NCI-H2107 treated with DMSO at 0.1 percent for 48 hours (cell line): ENCODE measurements at regions not wholly inside any gene's neighbourhood (a gene's known extent, or its start where the extent isn't known, plus 50 kb on each side); places are given as distances from the start of the nearest gene placed in this dataset.

Experiments used
- DNase-seq: peaks from one replicate; lab custom pipeline; 2025; ENCODE audit not compliant: unreplicated experiment; lab: John Stamatoyannopoulos, UW

- no peak for DNase-seq
Observed at GRCh38 chr6:11926594-11927407, 85.3 kb upstream of the HIVEP1 start.

- no peak for DNase-seq
Observed at GRCh38 chr6:11925805-11926204, 86.3 kb upstream of the HIVEP1 start.

GRCh38 chr6:11923621-11924020, 88.5 kb upstream of the HIVEP1 start:
- DNase-seq, result no peak

GRCh38 chr6:11922901-11923300, 89.2 kb upstream of the HIVEP1 start:
- no peak for DNase-seq

GRCh38 chr6:11921751-11922150, 90.4 kb upstream of the HIVEP1 start:
- no peak for DNase-seq

- DNase-seq, result no peak
Observed at GRCh38 chr6:11921017-11921438, 91.1 kb upstream of the HIVEP1 start.

- no peak for DNase-seq
Observed at GRCh38 chr6:11920566-11920965, 91.5 kb upstream of the HIVEP1 start.

GRCh38 chr6:11919771-11920440, 92.2 kb upstream of the HIVEP1 start:
- DNase-seq, result no peak

- peak; percentile 32 for DNase-seq
Observed at GRCh38 chr6:11918739-11919605, 93.1 kb upstream of the HIVEP1 start.

GRCh38 chr6:11917951-11918738, 94.0 kb upstream of the HIVEP1 start:
- no peak for DNase-seq

- DNase-seq, result no peak
Observed at GRCh38 chr6:11912420-11912819, 99.7 kb upstream of the HIVEP1 start.

GRCh38 chr6:11911538-11911937, 100.6 kb upstream of the HIVEP1 start:
- no peak for DNase-seq

GRCh38 chr6:11909696-11910132, 102.4 kb upstream of the HIVEP1 start:
- no peak for DNase-seq

GRCh38 chr6:11908436-11909105, 103.5 kb upstream of the HIVEP1 start:
- DNase-seq, result no peak

- DNase-seq, result no peak
Observed at GRCh38 chr6:11903645-11904044, 108.5 kb upstream of the HIVEP1 start.

GRCh38 chr6:11902527-11902926, 109.6 kb upstream of the HIVEP1 start:
- DNase-seq, result no peak

- DNase-seq, result no peak
Observed at GRCh38 chr6:11900662-11901598, 111.2 kb upstream of the HIVEP1 start.

- DNase-seq, result no peak
Observed at GRCh38 chr6:11899645-11900044, 112.5 kb upstream of the HIVEP1 start.

GRCh38 chr6:11894212-11894611, 115.6 kb upstream of the ADTRP start:
- no peak for DNase-seq
